VCaP (cell line): ENCODE measurements at regions not wholly inside any gene's neighbourhood (a gene's known extent, or its start where the extent isn't known, plus 50 kb on each side); places are given as distances from the start of the nearest gene placed in this dataset.

Experiments used
- H3K27ac ChIP-seq: fragments of 450-650 bp; 2 replicates; pipeline ENCODE4 v1.5.1; 2017
- TF ChIP-seq, protein P1 (sequence below): fragments of 450-650 bp; conservative IDR thresholded peaks from 2 replicates; pipeline ENCODE4 v1.5.1; 2017; ENCODE audit warnings: mild to moderate bottlenecking, moderate library complexity

DNA sequence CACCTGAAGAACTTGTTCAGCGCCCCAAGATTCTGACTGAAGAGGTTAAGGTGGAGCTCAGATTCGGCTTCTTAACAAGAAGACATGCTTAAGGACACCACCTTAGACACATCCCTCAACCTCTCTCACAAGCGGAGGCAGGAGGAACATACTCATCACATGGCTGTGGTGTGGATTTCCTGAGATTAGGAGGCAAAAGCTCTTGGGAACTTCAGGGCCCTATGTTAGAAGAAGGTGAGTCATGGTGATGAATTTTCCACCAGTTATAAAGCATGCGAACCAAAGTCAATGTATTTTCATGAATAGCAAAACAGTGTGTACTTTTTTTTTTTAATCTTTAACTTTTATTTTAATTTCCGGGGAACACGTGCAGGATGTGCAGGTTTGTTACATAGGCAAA, 212.2 kb upstream of the SUCLG2 start:
- no peak overlapping the region for H3K27ac ChIP-seq
- TF ChIP-seq, protein P1, sequence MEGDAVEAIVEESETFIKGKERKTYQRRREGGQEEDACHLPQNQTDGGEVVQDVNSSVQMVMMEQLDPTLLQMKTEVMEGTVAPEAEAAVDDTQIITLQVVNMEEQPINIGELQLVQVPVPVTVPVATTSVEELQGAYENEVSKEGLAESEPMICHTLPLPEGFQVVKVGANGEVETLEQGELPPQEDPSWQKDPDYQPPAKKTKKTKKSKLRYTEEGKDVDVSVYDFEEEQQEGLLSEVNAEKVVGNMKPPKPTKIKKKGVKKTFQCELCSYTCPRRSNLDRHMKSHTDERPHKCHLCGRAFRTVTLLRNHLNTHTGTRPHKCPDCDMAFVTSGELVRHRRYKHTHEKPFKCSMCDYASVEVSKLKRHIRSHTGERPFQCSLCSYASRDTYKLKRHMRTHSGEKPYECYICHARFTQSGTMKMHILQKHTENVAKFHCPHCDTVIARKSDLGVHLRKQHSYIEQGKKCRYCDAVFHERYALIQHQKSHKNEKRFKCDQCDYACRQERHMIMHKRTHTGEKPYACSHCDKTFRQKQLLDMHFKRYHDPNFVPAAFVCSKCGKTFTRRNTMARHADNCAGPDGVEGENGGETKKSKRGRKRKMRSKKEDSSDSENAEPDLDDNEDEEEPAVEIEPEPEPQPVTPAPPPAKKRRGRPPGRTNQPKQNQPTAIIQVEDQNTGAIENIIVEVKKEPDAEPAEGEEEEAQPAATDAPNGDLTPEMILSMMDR, result no peak

DNA sequence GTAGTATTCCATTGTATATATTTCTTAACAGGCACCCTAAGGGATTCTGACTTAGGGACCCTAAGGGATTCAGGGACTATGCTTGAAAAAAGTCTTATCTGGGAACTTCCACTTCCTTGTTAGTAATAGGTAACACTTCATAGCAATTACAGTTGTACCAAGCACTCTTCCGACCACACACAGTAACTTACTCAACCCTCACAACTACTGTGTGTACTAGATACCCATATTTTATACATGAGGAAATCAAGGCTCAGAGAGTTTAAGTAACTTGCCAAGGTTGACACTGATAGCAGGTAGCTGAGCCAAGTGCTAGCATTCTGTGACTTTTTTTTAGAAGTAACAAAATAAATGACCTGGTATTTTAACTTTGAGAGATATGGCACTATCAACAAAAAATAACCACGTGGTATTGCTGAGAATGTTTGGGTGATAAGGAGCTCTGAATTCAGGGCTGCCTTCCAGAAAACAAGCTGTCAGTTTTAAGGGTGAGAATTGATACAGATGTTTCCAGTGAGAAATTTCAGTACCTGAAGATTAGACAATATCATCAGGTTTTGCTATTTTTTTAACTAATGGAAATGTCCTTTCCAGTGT, 210.3 kb upstream of the SUCLG2 start:
- H3K27ac ChIP-seq, result no peak overlapping the region
- TF ChIP-seq, protein P1, result no peak

DNA sequence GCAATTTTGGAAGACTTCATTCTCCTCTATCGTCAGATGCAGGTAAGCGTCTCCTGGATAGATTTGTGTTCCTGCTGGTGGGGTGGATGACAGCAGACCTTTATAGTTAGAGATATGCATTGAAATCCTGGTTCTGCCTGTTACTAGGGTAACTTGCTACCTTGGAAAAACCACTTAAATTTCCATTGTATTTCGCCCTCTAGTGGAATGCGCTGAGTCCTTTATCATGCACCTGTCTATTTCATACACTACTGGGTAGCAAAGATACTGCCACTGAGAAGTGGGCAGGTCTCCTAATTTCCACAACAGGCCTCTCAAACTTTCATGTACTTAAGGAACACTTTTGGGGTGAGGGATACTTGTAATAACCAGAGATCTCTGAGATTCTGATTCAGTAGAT, 209.5 kb upstream of the SUCLG2 start:
- TF ChIP-seq, protein P1, result peak; percentile 84
- H3K27ac ChIP-seq, result no peak overlapping the region

DNA sequence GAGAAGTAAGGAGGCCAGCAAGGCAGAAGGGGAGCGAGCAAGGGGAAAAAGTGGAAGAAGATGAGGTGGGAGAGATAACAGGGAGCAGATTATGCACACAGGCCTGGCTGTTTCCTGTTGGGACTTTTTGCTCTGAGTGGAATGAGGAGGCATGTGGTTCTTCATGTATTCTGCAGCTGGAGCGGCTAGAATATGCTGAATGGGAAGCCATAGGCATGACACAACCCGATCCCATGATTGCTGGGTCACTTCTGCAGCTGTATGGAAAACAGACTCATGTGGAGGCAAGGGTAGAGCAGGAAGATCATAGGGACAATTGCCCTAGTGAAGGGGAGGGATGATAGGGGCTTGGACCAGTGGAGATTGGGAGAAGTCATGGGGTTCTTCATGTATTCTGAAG, 206.0 kb upstream of the SUCLG2 start:
- TF ChIP-seq, protein P1, result no peak
- H3K27ac ChIP-seq, result no peak overlapping the region

DNA sequence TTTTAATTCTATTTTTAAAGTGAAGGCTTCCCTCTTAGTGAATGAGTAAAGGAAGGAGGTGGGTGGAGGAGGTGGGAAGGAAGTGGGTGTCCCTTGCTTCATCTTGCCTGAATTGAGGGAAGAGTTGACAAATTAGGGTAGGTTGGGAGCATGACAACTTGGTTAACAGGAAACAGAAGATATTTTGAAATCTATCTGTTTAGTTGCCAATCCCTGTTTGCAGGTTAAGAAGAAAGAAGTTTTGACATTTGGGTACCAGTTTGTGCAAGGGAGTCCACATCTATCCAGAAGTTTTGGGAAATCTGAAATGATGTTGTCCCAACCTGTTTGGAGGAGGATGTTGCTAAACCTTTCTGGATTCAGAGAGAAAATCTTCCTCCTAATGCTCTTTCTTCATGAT, 204.1 kb upstream of the SUCLG2 start:
- TF ChIP-seq, protein P1, result no peak

DNA sequence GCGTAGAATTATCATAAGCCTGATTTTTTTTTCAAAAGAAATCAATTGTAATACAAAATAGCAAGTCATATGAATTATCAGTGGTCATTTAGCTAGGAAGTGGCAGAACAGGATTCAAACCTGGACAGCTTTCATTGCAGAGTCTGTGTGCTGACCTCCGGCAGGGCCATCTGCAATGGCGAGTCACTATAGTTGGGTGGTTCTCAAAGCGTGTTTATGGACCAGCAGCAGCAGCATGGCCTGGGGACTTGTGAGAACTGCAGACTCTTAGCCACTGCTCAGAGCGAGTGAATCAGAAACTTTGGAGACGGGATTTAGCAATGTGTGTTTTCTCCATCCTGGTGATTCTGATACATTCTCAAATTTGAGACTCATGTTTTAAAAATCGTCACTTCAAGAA, 202.3 kb upstream of the SUCLG2 start:
- TF ChIP-seq, protein P1, result no peak
- H3K27ac ChIP-seq, result no peak overlapping the region

More for the DNA sequence above, 204.1 kb upstream of the SUCLG2 start:
- no peak overlapping the region for H3K27ac ChIP-seq

DNA sequence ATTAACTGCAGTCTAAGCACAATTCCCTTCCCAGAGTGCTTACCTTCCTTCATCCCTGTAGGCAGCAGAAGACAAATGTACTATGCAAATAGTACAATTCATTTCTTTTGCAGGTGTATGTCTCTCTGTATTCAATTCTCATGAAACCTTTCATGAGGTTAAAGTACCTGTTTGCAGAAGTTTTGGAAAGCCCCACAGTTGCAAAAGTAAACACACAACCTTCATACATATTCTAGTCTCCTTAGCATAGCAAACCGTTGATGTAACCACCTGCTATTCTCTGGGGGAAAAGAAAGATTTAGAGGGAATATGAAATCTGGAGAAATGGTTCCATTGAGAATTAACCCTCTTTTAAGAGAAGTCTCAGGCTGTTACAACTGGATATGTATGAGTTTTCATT, 200.3 kb upstream of the SUCLG2 start:
- TF ChIP-seq, protein P1, result no peak
- H3K27ac ChIP-seq, result no peak overlapping the region
